HG03378 (cell line): ENCODE measurements at regions not wholly inside any gene's neighbourhood (a gene's known extent, or its start where the extent isn't known, plus 50 kb on each side); places are given as distances from the start of the nearest gene placed in this dataset.
A peak's percentile ranks its signal among the peaks of the same experiment; 100 is the strongest.
"Not testable (repeated sequence)": the region's sequence is repeated elsewhere in the genome, so short reads cannot be mapped to it uniquely, and the experiment has no call there.

Source experiments
- ATAC-seq: cut with Tn5 transposase; IDR thresholded peaks from one replicate; pipeline ENCODE4 v1.9.1; 2021; ENCODE audit warnings: mild to moderate bottlenecking, moderate library complexity; ENCODE audit not compliant: unreplicated experiment

- no peak for ATAC-seq
Measured at GRCh38 chr18:29465526-29465925, 1288.6 kb upstream of the CDH2 start.

DNA sequence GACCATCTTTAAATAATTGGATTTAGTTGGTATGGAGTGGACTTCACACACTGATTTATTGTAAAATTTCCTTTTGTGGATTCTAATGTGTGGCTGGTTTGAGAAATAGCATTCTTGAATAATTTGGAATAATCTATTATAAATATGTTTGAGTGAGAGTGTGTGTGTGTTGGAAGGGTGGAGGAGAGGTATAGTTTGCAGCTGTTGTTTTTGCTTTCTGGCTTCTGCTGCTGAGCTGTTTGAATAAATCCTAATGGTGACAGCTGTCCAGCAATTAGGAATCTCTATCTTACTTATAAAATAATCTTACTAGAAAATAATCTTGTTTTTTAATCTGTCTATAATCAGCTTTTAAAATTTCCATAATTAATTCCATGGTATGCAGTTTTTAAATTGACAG lies 1283.0 kb upstream of the CDH2 start:
- no peak for ATAC-seq

GRCh38 chr18:29457316-29457889 lies 1280.5 kb upstream of the CDH2 start:
- ATAC-seq, result no peak

GRCh38 chr18:29449424-29449823 lies 1272.5 kb upstream of the CDH2 start:
- ATAC-seq, result no peak

- no peak for ATAC-seq
Measured at GRCh38 chr18:29439398-29439797, 1262.5 kb upstream of the CDH2 start.

GRCh38 chr18:29436459-29436858 lies 1259.5 kb upstream of the CDH2 start:
- ATAC-seq, result no peak

GRCh38 chr18:29434650-29435049 lies 1257.7 kb upstream of the CDH2 start:
- no peak for ATAC-seq

GRCh38 chr18:29430416-29430815 lies 1253.5 kb upstream of the CDH2 start:
- no peak for ATAC-seq

DNA sequence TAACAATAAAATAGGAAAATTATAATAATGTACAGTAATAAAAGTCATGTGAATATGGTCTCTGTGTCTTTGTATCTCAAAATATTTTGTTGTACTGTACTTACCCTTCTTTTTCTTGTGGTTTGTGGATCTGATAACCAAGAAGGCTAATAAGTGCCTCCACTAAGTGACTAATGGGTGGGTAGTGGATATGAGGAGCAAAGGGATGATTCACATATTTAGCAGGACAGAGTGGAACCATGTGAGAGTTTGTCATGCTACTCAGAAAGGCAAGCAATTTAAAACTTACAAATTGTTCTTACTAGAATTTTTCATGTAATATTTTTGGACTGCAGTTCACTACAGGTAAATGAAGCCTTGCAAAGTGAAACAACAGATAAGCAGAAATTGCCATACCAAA lies 1241.2 kb upstream of the CDH2 start:
- no peak for ATAC-seq

- no peak for ATAC-seq
Measured at GRCh38 chr18:29406996-29407395, 1230.1 kb upstream of the CDH2 start.

GRCh38 chr18:29397536-29397935 lies 1220.6 kb upstream of the CDH2 start:
- ATAC-seq, result no peak

- ATAC-seq, result peak; percentile 74
Measured at GRCh38 chr18:29383311-29384273, 1206.7 kb upstream of the CDH2 start.

- no peak for ATAC-seq
Measured at GRCh38 chr18:29378651-29379136, 1201.8 kb upstream of the CDH2 start.

- ATAC-seq, result no peak
Measured at GRCh38 chr18:29377346-29377745, 1200.4 kb upstream of the CDH2 start.

DNA sequence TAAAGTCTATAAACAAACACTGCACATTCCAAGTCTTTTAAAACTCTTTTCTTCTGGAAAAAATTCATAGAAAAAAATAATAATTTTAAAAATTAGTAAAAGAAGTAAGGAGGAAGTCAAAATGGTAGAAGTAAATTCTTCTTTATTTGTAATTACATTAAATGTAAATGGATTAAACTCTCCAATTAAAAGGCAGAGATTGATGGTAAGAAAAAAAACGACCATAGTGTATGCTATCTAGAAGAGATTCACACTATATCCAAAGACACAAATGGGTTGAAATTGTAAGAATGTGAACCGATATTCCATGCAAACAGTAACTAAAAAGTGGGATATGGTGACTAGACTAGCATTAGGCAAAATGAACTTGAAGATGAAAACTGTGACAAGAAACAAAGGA lies 1196.1 kb upstream of the CDH2 start:
- no peak for ATAC-seq

GRCh38 chr18:29361843-29362242 lies 1184.9 kb upstream of the CDH2 start:
- no peak for ATAC-seq

DNA sequence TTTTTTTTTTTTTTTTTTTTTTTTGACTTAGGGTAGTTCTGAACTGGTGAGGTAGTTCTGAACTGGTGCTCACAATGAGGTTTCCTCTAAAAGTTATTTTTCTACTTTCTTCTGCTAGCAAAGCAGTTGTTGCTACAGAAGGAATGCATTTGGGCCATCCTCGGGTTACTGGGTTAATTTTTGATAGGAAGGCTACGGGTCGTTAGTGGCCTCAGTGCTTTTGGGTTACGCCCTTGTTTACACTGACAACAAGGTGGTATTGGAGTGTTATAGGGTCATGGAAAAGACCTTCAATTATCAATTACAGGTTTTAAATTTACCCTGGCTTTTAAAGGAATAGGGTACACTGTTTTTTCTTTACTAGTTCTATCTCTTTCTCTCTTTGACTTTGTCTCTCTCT lies 1183.7 kb upstream of the CDH2 start:
- not testable (repeated sequence) for ATAC-seq

GRCh38 chr18:29359222-29359621 lies 1182.3 kb upstream of the CDH2 start:
- not testable (repeated sequence) for ATAC-seq

- no peak for ATAC-seq
Measured at GRCh38 chr18:29351171-29351570, 1174.2 kb upstream of the CDH2 start.

GRCh38 chr18:29328932-29329331 lies 1152.0 kb upstream of the CDH2 start:
- ATAC-seq, result no peak

DNA sequence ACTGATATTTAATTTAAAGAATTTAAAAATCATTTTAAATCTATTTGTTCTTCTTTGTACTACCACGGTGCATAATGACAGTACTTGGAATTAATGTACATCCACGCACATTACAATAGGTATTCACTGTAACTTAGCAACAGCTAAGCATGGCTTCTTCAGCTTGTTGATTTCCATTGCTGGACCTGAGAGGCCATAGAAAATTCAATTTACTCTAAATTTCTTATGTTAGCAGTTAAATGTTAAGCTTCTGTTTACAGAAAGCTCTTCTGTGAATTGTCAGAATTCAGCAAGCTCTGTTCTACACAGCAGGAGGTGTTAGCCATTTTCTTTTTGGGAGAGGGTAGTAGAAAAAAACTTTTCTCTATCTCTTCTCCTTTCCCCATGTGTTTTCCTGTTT lies 1149.3 kb upstream of the CDH2 start:
- ATAC-seq, result no peak

DNA sequence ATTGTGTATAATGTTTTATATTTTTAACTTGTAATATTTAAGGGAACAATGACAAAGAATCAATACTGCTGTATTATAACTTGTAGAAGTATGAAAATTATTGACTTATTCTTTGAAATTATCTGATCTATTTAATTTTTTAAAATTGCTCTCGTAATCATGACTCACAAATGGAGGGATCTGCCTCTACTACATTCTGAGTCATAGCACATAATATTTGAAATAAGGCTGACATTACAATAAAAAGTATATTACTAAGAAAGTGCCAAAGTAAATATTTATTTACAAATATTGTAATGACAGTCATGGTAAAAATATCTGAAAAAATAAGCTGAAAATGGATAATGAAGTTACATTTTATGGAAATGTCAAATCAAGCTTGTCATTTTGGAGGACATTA lies 1144.6 kb upstream of the CDH2 start:
- ATAC-seq, result no peak
